GM12872 (cell line): ENCODE measurements at regions not wholly inside any gene's neighbourhood (a gene's known extent, or its start where the extent isn't known, plus 50 kb on each side); places are given as distances from the start of the nearest gene placed in this dataset.

Source experiments
- TF ChIP-seq, protein P1 (sequence below): IDR thresholded peaks from 3 replicates; pipeline ENCODE4 v1.5.1; 2011; ENCODE audit warnings: low read depth, mild to moderate bottlenecking, low read length, moderate library complexity; ENCODE audit not compliant: insufficient read depth

DNA sequence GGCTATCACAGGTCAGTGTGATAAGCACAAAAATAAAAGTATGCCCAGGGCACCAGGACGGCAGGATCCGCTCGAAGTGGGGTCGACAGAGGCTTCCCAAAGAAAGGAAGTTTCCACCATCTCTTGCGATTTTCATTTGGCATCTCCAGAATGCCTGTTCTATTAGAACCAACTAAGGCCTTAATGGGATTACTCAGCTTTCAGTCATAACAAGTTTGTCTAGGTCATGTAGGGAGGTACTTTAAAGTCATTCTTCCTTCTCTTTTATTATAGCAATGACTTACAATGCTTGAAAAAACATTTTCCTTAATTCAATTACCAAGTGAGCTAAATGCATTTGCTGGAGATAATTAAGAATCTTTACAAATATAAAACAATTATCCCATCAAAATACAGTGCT is 83.6 kb upstream of the DIO3 start:
- TF ChIP-seq, protein P1, sequence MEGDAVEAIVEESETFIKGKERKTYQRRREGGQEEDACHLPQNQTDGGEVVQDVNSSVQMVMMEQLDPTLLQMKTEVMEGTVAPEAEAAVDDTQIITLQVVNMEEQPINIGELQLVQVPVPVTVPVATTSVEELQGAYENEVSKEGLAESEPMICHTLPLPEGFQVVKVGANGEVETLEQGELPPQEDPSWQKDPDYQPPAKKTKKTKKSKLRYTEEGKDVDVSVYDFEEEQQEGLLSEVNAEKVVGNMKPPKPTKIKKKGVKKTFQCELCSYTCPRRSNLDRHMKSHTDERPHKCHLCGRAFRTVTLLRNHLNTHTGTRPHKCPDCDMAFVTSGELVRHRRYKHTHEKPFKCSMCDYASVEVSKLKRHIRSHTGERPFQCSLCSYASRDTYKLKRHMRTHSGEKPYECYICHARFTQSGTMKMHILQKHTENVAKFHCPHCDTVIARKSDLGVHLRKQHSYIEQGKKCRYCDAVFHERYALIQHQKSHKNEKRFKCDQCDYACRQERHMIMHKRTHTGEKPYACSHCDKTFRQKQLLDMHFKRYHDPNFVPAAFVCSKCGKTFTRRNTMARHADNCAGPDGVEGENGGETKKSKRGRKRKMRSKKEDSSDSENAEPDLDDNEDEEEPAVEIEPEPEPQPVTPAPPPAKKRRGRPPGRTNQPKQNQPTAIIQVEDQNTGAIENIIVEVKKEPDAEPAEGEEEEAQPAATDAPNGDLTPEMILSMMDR: no peak

DNA sequence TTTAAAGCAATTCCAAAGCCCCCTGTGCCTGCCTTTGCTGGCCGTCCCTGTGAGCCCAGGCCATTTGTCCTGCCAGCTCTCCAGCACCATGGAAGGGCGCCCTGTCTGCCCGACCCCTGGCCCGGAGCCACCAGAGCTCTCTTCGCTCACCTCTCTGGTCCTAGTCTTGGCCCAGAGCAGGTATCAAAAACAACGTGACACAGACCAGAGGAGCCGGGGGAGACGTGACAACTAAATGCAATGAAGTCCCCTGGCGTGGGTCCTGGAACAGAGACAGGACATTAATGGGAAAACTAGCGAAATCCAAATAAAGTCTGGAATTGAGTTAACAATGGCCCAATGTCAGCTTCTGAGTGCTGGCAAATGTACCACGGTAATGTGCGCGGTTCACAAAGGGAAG is 83.2 kb upstream of the DIO3 start:
- TF ChIP-seq, protein P1: no peak

DNA sequence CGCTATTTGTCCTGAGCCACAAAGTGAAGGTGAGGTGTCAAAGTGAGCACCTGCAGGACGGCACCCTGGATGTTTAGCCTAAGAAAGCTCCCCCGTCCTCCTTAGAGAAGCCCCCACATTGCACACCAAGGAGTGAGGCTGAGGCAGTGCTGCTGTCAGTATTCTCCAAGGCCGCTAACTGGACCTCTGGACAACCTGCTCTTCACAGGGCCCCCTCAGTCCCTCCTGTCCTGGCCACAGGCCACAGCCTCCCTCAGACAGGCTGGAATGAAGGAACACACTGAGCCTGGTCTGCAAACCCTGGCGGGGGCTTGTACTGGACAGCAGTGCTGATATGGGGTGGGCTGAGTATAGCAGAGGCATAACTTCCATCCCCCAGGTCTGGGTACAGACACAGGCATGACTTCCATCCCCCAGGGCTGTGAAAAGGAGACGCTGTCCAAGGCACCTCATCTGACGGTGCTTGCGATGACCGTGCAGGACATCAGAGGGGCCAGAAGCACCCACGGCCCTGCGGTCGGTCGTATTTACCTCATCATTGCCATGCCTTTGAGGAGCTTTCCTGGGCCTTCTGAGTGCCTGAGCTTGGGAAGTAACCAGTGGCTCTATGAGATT is 82.4 kb upstream of the DIO3 start:
- TF ChIP-seq, protein P1: no peak

DNA sequence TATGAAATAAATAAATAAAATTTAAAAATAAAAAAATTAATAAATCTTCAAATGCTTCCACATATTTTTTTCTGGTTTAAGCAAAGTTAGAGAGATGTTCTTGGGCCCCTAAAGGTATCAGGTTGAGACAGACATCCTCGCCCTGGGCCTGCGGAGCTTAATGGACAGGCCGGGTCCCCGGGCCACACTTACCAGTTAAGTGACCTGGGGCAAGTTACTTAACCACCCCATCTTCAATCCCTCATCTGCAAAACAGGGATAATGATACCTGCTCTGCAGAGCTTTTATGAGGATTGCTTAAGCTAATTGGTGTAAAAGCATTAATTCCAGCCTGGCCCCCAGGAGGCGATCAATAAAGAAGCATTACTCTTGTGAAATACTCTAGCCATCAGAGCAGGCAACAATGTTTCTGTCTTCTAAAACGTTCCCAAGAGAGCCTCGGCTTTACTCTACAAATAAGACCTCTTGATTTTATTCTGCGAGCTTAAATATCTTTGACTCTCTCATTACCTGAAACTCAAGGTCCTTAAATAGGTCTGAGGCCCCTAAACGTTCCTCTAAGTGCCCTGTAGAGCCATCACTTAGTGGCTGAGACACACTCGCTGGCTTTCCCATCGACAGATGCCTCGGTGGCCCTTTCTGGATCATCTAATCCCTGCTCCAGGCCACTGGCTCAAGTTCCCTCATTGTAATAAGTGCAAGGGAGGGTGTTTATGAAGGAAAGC is 81.1 kb upstream of the DIO3 start:
- TF ChIP-seq, protein P1: no peak

DNA sequence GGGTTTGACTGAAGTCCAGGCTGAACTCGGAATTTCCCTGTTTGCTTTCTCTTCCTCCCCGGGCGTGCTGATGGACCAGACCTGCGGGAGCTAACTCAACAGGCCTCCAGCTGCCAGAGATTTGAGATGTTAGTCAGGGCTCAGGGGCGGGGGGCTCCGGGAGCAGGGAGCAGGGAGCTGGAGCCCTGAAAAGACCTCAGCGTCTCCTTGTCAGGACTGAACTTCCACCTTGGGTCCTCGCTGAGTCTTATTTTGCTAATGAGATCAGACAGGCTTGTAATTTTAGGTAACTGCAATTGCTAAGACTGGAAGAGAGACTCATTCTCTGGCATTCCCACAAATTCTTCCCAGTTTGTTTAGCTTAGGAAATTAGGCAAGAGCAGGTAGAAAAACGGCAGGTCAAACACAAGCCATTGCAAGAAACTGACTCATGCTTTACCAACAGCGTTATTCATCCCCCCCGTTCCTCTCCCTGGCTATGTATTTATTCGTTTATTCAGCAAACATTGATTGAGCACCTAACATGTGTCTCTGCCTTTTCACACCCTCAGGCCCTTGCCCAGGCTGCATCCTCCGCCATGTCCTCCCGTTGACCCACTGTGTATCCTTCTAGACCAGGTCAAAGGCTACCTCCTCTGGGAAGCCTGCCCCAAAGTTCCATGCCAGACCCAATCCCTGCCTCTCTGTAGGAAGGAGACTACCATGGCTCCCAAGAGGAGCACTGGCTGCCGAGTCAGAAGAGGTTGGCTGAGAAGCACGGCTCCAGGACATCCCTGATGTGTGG is 80.4 kb upstream of the DIO3 start:
- TF ChIP-seq, protein P1: no peak

DNA sequence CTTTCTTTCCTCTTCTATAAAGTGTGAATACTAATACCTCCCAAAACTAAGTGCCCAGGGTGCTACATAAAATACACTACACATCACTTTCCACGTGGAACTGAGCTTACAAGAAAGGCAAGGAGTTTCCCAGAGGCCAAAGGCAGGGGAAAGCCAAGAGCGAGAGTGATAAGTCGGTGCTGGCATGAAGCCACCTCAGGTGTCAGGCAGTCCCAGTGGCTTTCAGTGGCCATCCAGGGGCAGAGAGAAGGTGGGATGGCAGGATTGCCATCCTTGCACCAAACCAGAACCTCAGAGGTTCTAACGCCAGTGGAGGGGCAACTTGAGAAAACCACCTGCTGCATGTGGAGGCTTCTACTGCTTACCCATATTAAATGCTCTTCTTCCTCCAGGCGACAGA is 79.7 kb upstream of the DIO3 start:
- TF ChIP-seq, protein P1: no peak

DNA sequence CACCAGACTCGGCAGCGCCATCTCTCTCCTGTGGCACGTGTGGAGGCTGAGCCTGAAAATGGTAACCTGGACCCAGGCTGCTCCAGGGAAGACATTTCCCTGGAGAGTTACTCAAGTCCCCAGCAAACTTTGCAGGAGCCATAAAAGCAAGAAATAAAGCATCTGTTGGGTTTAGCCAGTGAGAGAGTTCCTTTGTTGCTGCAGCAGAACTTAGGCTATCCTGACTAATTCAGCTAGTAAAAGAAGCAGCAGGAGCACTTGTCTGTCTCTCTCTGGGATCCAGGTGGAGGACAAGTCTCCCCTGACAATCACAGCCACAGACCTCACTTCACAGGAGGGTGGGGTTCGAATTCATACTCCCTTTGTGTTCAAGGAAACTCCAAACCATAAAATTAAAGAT is 79.2 kb upstream of the DIO3 start:
- TF ChIP-seq, protein P1: no peak
